ENCODE measurements at regions not wholly inside any gene's neighbourhood (a gene's known extent, or its start where the extent isn't known, plus 50 kb on each side); places are given as distances from the start of the nearest gene placed in this dataset.

DNA sequence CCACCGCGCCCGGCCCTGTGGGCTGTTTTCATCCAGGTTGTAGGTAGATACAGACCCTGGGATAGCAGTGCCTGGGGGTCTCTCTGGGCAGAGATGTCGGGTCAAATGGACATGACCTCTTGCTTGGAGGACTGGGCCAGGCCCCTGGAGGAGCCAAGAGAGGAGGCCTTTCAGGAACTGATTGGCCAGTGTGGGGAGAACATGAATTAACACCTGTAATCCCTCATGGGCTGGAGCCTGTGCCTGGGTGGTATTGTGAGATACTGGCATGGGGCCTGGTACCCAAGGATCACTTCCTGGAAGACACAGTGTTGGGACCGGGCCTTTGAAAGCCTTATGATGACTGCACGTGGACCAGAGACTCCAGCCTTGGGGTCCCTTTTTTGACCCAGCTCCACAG is 158.7 kb upstream of the SKOR2 start:
- no peak for TF ChIP-seq EZH2 (IDR thresholded peaks at IDR 0.05; ENCODE audit: borderline replicate concordance)
- TF ChIP-seq, protein P1, sequence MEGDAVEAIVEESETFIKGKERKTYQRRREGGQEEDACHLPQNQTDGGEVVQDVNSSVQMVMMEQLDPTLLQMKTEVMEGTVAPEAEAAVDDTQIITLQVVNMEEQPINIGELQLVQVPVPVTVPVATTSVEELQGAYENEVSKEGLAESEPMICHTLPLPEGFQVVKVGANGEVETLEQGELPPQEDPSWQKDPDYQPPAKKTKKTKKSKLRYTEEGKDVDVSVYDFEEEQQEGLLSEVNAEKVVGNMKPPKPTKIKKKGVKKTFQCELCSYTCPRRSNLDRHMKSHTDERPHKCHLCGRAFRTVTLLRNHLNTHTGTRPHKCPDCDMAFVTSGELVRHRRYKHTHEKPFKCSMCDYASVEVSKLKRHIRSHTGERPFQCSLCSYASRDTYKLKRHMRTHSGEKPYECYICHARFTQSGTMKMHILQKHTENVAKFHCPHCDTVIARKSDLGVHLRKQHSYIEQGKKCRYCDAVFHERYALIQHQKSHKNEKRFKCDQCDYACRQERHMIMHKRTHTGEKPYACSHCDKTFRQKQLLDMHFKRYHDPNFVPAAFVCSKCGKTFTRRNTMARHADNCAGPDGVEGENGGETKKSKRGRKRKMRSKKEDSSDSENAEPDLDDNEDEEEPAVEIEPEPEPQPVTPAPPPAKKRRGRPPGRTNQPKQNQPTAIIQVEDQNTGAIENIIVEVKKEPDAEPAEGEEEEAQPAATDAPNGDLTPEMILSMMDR (IDR thresholded peaks at IDR 0.05; ENCODE audit: poor library complexity) = no peak
- no peak for TF ChIP-seq EZH2phosphoT487 (IDR thresholded peaks at IDR 0.05; ENCODE audit: low read depth, severe bottlenecking, unreplicated experiment)

Measured in hepatocyte (in vitro differentiated cells).